NCI-H748 (cell line): ENCODE measurements at regions not wholly inside any gene's neighbourhood (a gene's known extent, or its start where the extent isn't known, plus 50 kb on each side); places are given as distances from the start of the nearest gene placed in this dataset.
A peak's percentile ranks its signal among the peaks of the same experiment; 100 is the strongest.
"Not testable (repeated sequence)": the region's sequence is repeated elsewhere in the genome, so short reads cannot be mapped to it uniquely, and the experiment has no call there.

Experiments used
- DNase-seq: peaks from one replicate; lab custom pipeline; 2025; ENCODE audit not compliant: unreplicated experiment; lab: John Stamatoyannopoulos, UW

GRCh38 chr4:3878678-3879077 is 112.5 kb downstream of the ADRA2C start:
- DNase-seq = no peak

GRCh38 chr4:3879681-3880614 is 113.8 kb downstream of the ADRA2C start:
- no peak for DNase-seq

GRCh38 chr4:3880615-3881120 is 114.5 kb downstream of the ADRA2C start:
- peak; percentile 48 for DNase-seq

GRCh38 chr4:3882316-3882885 is 116.2 kb downstream of the ADRA2C start:
- DNase-seq = not testable (repeated sequence)

- not testable (repeated sequence) for DNase-seq
Observed at GRCh38 chr4:3884261-3884660, 118.1 kb downstream of the ADRA2C start.

GRCh38 chr4:3893590-3893989 is 127.4 kb downstream of the ADRA2C start:
- not testable (repeated sequence) for DNase-seq

- DNase-seq = not testable (repeated sequence)
Observed at GRCh38 chr4:3894086-3894959, 128.1 kb downstream of the ADRA2C start.

GRCh38 chr4:3896441-3896840 is 130.3 kb downstream of the ADRA2C start:
- no peak for DNase-seq

GRCh38 chr4:3896871-3897578 is 130.8 kb downstream of the ADRA2C start:
- not testable (repeated sequence) for DNase-seq

GRCh38 chr4:3898098-3898497 is 131.9 kb downstream of the ADRA2C start:
- no peak for DNase-seq

GRCh38 chr4:3898928-3899327 is 132.7 kb downstream of the ADRA2C start:
- DNase-seq = not testable (repeated sequence)

GRCh38 chr4:3904264-3904955 is 138.2 kb downstream of the ADRA2C start:
- DNase-seq = not testable (repeated sequence)

- DNase-seq = not testable (repeated sequence)
Observed at GRCh38 chr4:3909616-3910015, 143.4 kb downstream of the ADRA2C start.

- DNase-seq = not testable (repeated sequence)
Observed at GRCh38 chr4:3910161-3910950, 144.2 kb downstream of the ADRA2C start.

GRCh38 chr4:3911252-3911856 is 145.2 kb downstream of the ADRA2C start:
- DNase-seq = no peak

GRCh38 chr4:3914511-3914910 is 148.3 kb downstream of the ADRA2C start:
- not testable (repeated sequence) for DNase-seq

GRCh38 chr4:3919509-3919908 is 153.3 kb downstream of the ADRA2C start:
- not testable (repeated sequence) for DNase-seq

GRCh38 chr4:3921902-3922301 is 155.7 kb downstream of the ADRA2C start:
- not testable (repeated sequence) for DNase-seq

GRCh38 chr4:3925841-3926240 is 159.7 kb downstream of the ADRA2C start:
- DNase-seq = not testable (repeated sequence)
